Dermis microvascular lymphatic vessel endothelial cell (primary cell): ENCODE measurements at regions not wholly inside any gene's neighbourhood (a gene's known extent, or its start where the extent isn't known, plus 50 kb on each side); places are given as distances from the start of the nearest gene placed in this dataset.
"Not testable (repeated sequence)": the region's sequence is repeated elsewhere in the genome, so short reads cannot be mapped to it uniquely, and the experiment has no call there.

Source experiments
- DNase-seq, 2 donors: peaks; one replicate each; pipeline versions ENCODE4 v3.0.0 to v3.0.0-alpha.2; 2010; ENCODE audit warnings: low read depth in 2 of 2

DNA sequence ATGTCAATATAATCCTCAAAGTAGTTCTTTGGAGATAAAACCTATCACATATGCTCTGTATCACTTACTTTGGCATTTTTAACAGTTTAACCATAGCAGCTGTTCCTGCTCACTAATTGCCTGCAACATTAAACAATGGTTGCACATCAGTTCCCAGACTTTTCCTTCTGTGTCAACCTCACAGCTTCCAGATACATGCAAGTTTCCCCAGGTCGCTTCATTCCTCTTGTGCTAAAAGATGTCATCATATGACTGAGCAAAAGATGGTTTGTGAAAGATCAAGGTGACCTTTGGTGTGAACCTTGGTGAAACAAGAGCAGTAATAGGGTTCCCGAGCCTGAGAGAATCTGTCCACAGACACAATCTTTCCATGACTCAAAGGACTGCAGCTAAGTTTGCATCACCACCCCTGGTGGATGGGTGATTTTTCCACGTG lies 500.4 kb upstream of the PAPPA start:
- no peak for DNase-seq

- DNase-seq = no peak
These were observed 495.9 kb upstream of the PAPPA start for GRCh38 chr9:115657695-115658094.

DNA sequence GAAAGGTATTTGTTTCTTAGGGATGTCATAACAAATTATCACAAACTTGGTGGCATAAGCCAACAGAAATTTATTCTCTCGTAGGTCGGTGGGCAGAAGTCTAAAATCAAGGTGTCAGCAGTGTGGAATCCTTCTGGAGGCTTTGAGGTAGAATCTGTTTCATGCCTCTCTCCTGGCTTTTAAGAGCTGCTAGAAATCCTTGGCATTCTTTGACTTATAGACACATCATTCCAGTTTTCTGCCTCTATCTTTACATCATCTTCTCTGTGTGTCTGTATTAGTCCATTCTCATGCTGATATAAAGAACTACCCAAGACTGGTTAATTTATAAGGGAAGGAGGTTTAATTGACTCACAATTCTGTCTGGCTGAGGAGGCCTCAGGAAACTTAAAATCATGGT lies 488.1 kb upstream of the PAPPA start:
- no peak for DNase-seq

DNA sequence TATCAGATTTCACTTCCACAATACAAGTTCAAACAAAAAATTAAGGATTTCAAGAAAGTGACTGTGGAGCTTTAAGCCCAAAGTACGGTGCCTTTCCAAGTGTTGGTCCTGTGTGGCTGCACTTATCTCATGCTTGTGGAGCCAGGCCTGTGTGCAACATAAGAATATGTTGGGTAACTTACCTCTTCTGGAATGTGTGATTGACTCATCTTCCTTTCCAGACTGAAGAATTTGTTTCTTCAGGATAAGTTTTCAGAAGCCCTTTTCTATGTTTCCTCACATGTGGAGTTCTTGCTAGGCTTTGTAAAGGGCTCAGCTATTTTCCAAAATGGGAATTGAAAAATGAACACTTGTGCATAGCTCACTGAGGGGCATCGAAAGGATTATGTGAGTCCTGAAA lies 485.1 kb upstream of the PAPPA start:
- no peak for DNase-seq

GRCh38 chr9:115671236-115671962 lies 482.2 kb upstream of the PAPPA start:
- DNase-seq = no peak

- DNase-seq = no peak
These were observed 481.7 kb upstream of the PAPPA start for GRCh38 chr9:115671963-115672305.

DNA sequence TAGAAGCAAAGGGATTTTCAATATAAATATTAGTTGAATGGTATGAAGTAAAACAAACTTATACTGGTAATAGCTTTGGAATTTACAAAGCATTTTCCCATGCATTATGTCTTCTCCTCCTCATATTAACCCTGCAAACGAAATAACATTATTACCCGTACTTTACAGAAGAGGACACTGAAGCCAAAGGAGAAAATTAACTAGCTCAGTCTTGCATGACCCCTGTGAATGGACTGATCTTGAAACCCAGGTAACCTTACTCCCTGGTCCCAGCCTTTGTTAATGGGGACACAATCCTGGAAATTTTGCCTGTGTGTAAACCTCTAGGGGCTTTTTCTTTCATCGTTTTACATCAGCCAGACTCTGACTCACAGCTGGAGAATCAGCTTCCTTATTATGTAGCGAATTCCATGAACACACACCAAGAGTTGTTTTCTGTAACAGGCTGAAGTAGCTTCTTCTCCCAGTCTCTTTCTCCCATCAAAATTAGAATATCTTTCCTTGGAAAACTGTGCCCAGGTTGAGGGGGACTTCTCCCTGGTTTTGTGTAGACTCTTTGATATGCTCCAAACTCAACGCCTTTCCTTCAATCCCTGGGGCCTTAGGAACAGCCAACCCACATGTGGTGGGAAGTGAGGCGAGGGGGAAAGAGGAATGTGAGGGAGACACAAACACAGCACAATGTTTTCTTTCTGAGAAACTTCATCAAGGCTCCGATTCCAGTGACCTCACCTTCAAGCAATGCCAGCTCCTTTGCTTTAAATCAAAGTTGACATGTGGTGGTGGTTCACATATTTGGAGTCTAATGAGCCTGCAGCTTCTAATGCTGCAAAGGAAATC lies 480.9 kb upstream of the PAPPA start:
- DNase-seq = no peak

- DNase-seq = no peak
These were observed 480.0 kb upstream of the PAPPA start for GRCh38 chr9:115673599-115673998.

GRCh38 chr9:115674091-115674490 lies 479.5 kb upstream of the PAPPA start:
- no peak for DNase-seq

DNA sequence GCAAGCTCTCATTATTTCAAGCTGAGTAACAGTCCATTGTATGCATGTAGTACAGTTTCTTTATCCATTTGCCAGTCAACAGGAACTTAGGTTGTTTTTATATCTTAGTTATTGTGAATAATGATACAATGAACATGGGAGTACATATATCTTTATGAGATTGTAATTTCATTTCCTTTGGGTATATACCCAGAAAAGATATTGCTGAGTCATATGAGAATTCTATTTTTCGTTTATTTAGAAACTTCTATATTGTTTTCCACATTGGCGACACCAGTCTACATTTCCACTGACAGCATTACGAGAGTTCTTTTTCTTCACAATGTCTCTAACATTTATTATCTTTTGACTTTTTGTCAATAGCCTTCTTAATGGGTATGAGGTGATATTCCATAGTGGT lies 477.8 kb upstream of the PAPPA start:
- no peak for DNase-seq

DNA sequence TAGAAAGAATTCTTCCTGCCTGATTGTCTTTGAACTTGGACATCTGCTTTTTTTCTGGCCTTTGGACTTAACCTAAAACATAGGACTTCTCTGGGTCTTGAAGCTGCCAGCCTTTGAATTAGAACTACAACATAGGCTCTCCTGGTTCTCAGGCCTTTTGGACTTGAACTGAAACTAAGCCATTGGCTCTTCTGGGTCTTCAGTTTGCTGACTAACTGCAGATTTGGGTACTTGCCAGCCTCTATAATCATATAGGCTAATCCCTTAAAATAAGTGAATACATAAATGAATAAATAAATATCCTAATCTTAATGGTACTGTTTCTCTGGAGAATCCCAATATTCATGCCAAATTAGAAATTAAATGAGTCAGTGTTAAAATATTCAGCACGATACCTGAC lies 473.4 kb upstream of the PAPPA start:
- no peak for DNase-seq

DNA sequence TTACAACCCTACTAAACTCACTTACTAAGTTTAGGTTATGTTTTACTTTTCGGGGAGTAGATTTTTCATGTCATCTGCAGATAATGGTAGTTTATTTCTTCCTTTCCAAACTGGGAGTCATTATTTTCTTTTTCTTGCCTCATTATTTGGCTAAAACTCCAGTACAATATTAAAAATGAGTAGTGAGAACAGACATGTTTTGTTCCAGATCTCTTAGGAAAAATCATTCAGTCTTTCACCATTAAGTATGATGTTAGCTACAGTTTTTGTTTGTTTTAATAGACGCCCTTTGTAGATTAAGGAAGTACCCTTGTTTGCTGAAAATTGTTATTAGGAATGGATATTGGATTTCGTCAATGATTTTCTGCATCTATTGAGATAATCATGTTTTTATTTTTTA lies 472.0 kb upstream of the PAPPA start:
- DNase-seq = no peak

- DNase-seq = no peak
These were observed 467.5 kb upstream of the PAPPA start for GRCh38 chr9:115686069-115686468.

GRCh38 chr9:115687356-115687755 lies 466.2 kb upstream of the PAPPA start:
- DNase-seq = no peak

DNA sequence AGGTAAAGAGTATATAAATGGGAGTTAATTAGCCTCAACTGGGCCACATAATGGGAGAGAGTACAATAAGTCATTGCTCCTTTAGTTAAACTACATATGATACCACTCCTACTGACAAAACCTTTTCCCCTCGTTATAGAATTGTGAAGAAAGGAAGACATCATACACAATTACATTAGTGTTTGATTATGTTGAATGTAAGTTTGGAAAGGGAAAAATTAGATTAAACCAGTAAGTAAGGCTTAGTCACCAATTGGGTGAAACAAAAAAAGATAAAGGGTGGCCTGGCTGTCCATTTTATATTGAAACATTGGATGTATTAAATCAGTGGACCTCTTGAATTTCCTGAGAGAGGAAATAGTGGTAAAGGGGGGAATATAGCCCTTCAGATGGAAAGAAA lies 464.3 kb upstream of the PAPPA start:
- no peak for DNase-seq

- DNase-seq = no peak
These were observed 462.6 kb upstream of the PAPPA start for GRCh38 chr9:115690786-115691496.

GRCh38 chr9:115691693-115692092 lies 461.9 kb upstream of the PAPPA start:
- no peak for DNase-seq

GRCh38 chr9:115692868-115693267 lies 460.7 kb upstream of the PAPPA start:
- not testable (repeated sequence) for DNase-seq

GRCh38 chr9:115694014-115694413 lies 459.6 kb upstream of the PAPPA start:
- no peak for DNase-seq

DNA sequence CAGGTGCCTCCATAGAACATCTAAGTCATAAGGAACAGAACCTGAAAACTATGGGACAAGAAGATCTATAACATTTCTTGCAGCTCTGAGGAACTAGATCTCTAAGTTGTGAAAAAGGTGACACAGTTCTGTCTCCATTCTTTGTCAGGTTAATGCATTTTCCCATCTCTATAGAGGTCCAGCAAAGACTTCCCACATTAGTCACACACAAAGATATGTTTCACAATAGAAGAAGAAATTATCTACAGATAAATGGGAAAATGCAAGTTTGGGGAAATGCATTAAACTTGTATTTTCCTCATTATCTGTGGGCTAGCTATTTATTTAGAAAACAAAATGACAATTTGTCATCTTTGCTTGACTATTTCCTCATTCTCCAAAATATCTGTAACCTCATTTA lies 458.6 kb upstream of the PAPPA start:
- no peak for DNase-seq

GRCh38 chr9:115712981-115713380 lies 440.6 kb upstream of the PAPPA start:
- DNase-seq = no peak

DNA sequence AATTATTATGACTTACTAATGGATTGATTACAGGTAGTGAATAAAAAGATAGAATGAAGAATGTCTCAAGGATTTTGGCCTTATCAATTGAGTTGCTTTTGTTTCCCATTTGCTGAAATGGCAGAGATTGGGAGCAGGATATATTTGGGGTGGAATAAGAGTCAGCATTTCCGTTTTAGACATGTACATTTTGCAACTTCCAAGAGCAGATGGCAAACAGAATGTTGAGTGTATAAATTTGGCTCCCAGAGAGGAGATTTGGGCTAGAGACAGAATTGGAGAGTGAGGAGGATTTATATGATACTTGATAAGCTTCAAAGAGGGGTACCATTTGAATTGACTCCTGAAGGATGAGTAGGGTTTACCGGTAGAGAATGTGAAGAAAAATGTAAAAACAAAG lies 437.9 kb upstream of the PAPPA start:
- DNase-seq = no peak

DNA sequence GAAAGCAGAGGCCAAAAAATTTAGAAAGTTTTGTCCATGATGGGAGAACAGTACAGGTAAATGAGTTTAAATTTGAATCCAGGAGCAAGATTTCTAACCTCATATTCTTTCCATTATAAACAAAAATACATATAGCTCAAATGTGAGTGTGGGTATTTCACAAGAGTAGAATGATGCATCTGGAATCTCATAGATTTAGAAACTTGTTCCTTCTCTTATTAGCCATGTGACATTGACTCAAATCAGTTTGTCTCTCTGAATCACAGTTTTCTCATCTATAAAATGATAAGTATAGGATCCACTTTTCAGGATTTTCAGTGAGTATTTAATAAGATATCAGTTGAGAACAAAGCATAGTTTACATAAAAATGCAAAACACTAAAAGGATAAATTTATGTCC lies 436.3 kb upstream of the PAPPA start:
- no peak for DNase-seq
